Liver (tissue), 8 donors: ENCODE measurements at regions not wholly inside any gene's neighbourhood (a gene's known extent, or its start where the extent isn't known, plus 50 kb on each side); places are given as distances from the start of the nearest gene placed in this dataset.

Experiments
- DNase-seq: peaks from one replicate; pipeline ENCODE4 v3.0.0-alpha.2; 2017; ENCODE audit warnings: low spot score
- H3K27ac ChIP-seq, 2 donors: one replicate each; pipeline ENCODE4 v1.7.0; 2013; ENCODE audit warnings: inconsistent platforms in 2 of 2, low read length in 2 of 2, control low read depth in 1 of 2, low read depth in 1 of 2, mild to moderate bottlenecking in 1 of 2
- H3K27me3 ChIP-seq, 4 donors: one replicate each; pipeline versions ENCODE4 v1.6.1 to v1.7.0; 2013; ENCODE audit warnings: low read length in 3 of 4, inconsistent platforms in 1 of 4, mild to moderate bottlenecking in 1 of 4, moderate library complexity in 1 of 4; ENCODE audit not compliant: control insufficient read depth in 4 of 4, insufficient read depth in 4 of 4
- H3K36me3 ChIP-seq, 4 donors: one replicate each; pipeline versions ENCODE4 v1.6.1 to v1.7.0; 2013; ENCODE audit warnings: low read length in 3 of 4, mild to moderate bottlenecking in 3 of 4, low read depth in 1 of 4, moderate library complexity in 1 of 4; ENCODE audit not compliant: control insufficient read depth in 4 of 4, insufficient read depth in 3 of 4
- H3K4me1 ChIP-seq, 4 donors: one replicate each; pipeline versions ENCODE4 v1.6.1 to v1.7.0; 2013; ENCODE audit warnings: low read length in 3 of 4, mild to moderate bottlenecking in 3 of 4, moderate library complexity in 1 of 4; ENCODE audit not compliant: control insufficient read depth in 4 of 4, insufficient read depth in 4 of 4
- H3K4me3 ChIP-seq, 3 donors: one replicate each; pipeline versions ENCODE4 v1.6.1 to v1.7.0; 2013; ENCODE audit warnings: low read length in 3 of 3, control low read depth in 1 of 3, low read depth in 1 of 3, mild to moderate bottlenecking in 1 of 3
- H3K9ac ChIP-seq, 2 donors: one replicate each; pipeline ENCODE4 v1.7.0; 2013; ENCODE audit warnings: low read length in 2 of 2, mild to moderate bottlenecking in 2 of 2, moderate library complexity in 2 of 2, control low read depth in 1 of 2, low read depth in 1 of 2
- H3K9me3 ChIP-seq, 4 donors: one replicate each; pipeline versions ENCODE4 v1.6.1 to v1.7.0; 2013; ENCODE audit warnings: low read length in 3 of 4; ENCODE audit not compliant: control insufficient read depth in 4 of 4
- EGR1 ChIP-seq, 2 donors: IDR thresholded peaks; 2 replicates each; pipeline ENCODE4 v1.6.1; 2016 to 2018; ENCODE audit warnings: antibody characterized with exemption in 2 of 2, low read depth in 2 of 2
- FOXA1 ChIP-seq: IDR thresholded peaks from 2 replicates; pipeline ENCODE4 v1.6.1; 2016; ENCODE audit warnings: antibody characterized with exemption
- GABPA ChIP-seq, 2 donors: IDR thresholded peaks in 1 of 2; conservative IDR thresholded peaks in 1 of 2; 2 replicates each; pipeline ENCODE4 v1.6.1; 2016; ENCODE audit warnings: antibody characterized with exemption in 2 of 2, mild to moderate bottlenecking in 1 of 2, moderate library complexity in 1 of 2
- JUND ChIP-seq, 2 donors: IDR thresholded peaks; 2 replicates each; pipeline ENCODE4 v1.6.1; 2016; ENCODE audit warnings: antibody characterized with exemption in 2 of 2
- NR2F2 ChIP-seq: IDR thresholded peaks from 2 replicates; pipeline ENCODE4 v1.6.1; 2016; ENCODE audit warnings: antibody characterized with exemption
- RAD21 ChIP-seq, 2 donors: IDR thresholded peaks; 2 replicates each; pipeline ENCODE4 v1.6.1; 2016; ENCODE audit warnings: antibody characterized with exemption in 2 of 2, mild to moderate bottlenecking in 2 of 2
- RXRA ChIP-seq, 2 donors: IDR thresholded peaks; 2 replicates each; pipeline ENCODE4 v1.6.1; 2017 to 2018; ENCODE audit warnings: antibody characterized with exemption in 2 of 2, mild to moderate bottlenecking in 1 of 2
- SP1 ChIP-seq: IDR thresholded peaks from 2 replicates; pipeline ENCODE4 v1.6.1; 2018; ENCODE audit warnings: antibody characterized with exemption, mild to moderate bottlenecking
- TAF1 ChIP-seq: conservative IDR thresholded peaks from 2 replicates; pipeline ENCODE4 v1.6.1; 2016; ENCODE audit warnings: antibody characterized with exemption, mild to moderate bottlenecking
- YY1 ChIP-seq: IDR thresholded peaks from 2 replicates; pipeline ENCODE4 v1.6.1; 2016; ENCODE audit warnings: antibody characterized with exemption, mild to moderate bottlenecking
- WGBS: extraction: QIAGEN DNeasy Blood & Tissue Kit; methylation state at CpG from one replicate; pipeline ENCODE4 v1.1.7; 2013; 5-methylcytosine and 5-hydroxymethylcytosine counted together
- TF ChIP-seq, protein P1 (sequence below): IDR thresholded peaks from 2 replicates; pipeline ENCODE4 v1.6.1; 2016; ENCODE audit warnings: antibody characterized with exemption, mild to moderate bottlenecking
- TF ChIP-seq, protein P2 (sequence below): fragments of 150-350 bp; IDR thresholded peaks from 2 replicates; pipeline ENCODE4 v1.5.1; 2017; ENCODE audit warnings: improper control_type of control experiment, low read depth, low read length; ENCODE audit not compliant: missing input control
- TF ChIP-seq, protein P3 (sequence below): IDR thresholded peaks from 2 replicates; pipeline ENCODE4 v1.6.1; 2016; ENCODE audit warnings: antibody characterized with exemption
- TF ChIP-seq, protein P4 (sequence below): IDR thresholded peaks from 2 replicates; pipeline ENCODE4 v1.6.1; 2016; ENCODE audit warnings: antibody characterized with exemption
- donor health status: healthy.
- donor health status: healthy.
- donor health status: healthy.
- donor health status: healthy.
- donor health status: healthy.

DNA sequence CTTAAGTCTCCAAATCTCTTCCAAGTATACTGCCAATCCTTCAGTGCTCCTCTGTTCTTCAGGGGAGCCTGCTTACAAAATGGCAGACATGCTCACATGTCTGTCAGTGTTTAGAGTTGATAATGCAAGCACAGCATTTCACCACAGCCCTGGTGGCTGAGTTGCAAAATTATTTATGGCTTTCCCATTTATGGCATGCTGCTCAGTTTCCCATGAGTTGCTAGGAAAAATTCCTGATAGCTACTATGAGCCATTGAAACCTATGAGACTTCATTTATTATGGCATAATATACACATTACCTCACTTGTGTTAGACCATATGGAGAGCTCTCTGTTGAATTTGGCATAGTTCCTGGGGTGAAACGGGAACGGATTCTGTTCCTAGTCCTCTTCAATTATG is 448.7 kb upstream of the TCF4 start:
- Histone ChIP-seq H3K9ac (no peak overlapping the region), H3K27ac (no peak overlapping the region)
- no peak for TF ChIP-seq RXRA (IDR thresholded peaks at IDR 0.05)
- TF ChIP-seq, protein P1, sequence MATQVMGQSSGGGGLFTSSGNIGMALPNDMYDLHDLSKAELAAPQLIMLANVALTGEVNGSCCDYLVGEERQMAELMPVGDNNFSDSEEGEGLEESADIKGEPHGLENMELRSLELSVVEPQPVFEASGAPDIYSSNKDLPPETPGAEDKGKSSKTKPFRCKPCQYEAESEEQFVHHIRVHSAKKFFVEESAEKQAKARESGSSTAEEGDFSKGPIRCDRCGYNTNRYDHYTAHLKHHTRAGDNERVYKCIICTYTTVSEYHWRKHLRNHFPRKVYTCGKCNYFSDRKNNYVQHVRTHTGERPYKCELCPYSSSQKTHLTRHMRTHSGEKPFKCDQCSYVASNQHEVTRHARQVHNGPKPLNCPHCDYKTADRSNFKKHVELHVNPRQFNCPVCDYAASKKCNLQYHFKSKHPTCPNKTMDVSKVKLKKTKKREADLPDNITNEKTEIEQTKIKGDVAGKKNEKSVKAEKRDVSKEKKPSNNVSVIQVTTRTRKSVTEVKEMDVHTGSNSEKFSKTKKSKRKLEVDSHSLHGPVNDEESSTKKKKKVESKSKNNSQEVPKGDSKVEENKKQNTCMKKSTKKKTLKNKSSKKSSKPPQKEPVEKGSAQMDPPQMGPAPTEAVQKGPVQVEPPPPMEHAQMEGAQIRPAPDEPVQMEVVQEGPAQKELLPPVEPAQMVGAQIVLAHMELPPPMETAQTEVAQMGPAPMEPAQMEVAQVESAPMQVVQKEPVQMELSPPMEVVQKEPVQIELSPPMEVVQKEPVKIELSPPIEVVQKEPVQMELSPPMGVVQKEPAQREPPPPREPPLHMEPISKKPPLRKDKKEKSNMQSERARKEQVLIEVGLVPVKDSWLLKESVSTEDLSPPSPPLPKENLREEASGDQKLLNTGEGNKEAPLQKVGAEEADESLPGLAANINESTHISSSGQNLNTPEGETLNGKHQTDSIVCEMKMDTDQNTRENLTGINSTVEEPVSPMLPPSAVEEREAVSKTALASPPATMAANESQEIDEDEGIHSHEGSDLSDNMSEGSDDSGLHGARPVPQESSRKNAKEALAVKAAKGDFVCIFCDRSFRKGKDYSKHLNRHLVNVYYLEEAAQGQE, result no peak

DNA sequence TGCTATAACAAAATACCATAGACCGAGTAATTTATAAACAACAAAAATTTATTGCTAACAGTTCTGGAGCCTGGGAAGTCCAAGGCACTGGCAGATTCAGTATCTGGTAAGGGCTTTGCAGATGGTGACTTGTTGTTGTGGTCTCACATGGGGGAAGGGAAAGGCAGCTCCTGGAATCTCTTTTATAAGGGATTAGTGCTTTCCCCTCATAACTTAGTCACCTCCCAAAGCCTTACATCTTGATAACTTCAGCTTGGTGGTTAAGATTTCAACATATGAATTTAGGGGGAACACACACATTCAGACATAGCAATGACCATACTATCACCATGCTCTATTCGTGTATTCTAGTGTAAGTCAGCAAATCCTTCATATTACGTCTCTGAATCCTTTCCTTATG is 447.6 kb upstream of the TCF4 start:
- TF ChIP-seq EGR1 (IDR thresholded peaks at IDR 0.05; ENCODE audit: low read depth in 2 of 2) (no peak), JUND (IDR thresholded peaks at IDR 0.05) (no peak), NR2F2 (no peak), GABPA (IDR thresholded peaks at IDR 0.05 in 1 of 2, conservative IDR thresholded peaks at IDR 0.05 in 1 of 2) (no peak), FOXA1 (no peak), RAD21 (IDR thresholded peaks at IDR 0.05) (no peak), SP1 (no peak)
- TF ChIP-seq, protein P2, sequence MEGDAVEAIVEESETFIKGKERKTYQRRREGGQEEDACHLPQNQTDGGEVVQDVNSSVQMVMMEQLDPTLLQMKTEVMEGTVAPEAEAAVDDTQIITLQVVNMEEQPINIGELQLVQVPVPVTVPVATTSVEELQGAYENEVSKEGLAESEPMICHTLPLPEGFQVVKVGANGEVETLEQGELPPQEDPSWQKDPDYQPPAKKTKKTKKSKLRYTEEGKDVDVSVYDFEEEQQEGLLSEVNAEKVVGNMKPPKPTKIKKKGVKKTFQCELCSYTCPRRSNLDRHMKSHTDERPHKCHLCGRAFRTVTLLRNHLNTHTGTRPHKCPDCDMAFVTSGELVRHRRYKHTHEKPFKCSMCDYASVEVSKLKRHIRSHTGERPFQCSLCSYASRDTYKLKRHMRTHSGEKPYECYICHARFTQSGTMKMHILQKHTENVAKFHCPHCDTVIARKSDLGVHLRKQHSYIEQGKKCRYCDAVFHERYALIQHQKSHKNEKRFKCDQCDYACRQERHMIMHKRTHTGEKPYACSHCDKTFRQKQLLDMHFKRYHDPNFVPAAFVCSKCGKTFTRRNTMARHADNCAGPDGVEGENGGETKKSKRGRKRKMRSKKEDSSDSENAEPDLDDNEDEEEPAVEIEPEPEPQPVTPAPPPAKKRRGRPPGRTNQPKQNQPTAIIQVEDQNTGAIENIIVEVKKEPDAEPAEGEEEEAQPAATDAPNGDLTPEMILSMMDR, result no peak
- no peak overlapping the region for H3K4me3 ChIP-seq
- H3K36me3 ChIP-seq, result no peaks in the 10 kb centered on the region
- H3K4me1 ChIP-seq, result peaks cover 0 to 4% (median under 1%) of the 10 kb centered on the region in 4 donors
- H3K27ac ChIP-seq, result no peak overlapping the region
- WGBS, result 94% methylated on average over 3 of the region's 3 CpGs
- DNase-seq, result no peak
- no peaks in the 10 kb centered on the region for H3K27me3 ChIP-seq
- H3K9me3 ChIP-seq, result no peaks in the 10 kb centered on the region
- H3K9ac ChIP-seq, result no peak overlapping the region

More for the DNA sequence above, 448.7 kb upstream of the TCF4 start:
- Histone ChIP-seq H3K27me3 (no peaks in the 10 kb centered on the region), H3K9me3 (no peaks in the 10 kb centered on the region), H3K4me3 (no peak overlapping the region), H3K36me3 (no peaks in the 10 kb centered on the region), H3K4me1 (no peaks in the 10 kb centered on the region)
- 89% methylated on average over 2 of the region's 2 CpGs for WGBS
- no peak for DNase-seq

DNA sequence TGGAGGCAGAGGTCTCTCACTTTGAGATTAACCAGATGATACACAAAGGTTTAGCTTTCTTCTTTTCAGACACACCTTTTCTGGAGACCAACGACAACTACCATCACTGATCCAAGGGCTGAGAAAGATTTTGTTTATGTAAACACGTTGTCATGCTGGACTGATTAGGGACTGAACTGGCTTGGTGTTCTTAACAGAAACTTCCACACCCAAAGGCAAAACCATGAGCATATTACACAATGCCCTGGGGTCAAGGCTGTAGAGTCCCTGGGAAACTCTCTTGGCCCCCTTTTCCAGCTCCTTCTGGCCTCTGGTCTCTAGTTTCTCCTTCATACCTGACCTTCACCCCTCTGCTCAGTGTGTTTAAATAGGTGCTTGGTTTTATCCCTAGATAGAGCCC is 447.0 kb upstream of the TCF4 start:
- Histone ChIP-seq H3K27me3 (no peaks in the 10 kb centered on the region), H3K36me3 (no peaks in the 10 kb centered on the region), H3K9me3 (no peaks in the 10 kb centered on the region), H3K4me1 (peaks cover 0 to 6% (median 4%) of the 10 kb centered on the region in 4 donors), H3K4me3 (no peak overlapping the region), H3K27ac (no peak overlapping the region), H3K9ac (no peak overlapping the region)
- DNase-seq, result no peak
- TF ChIP-seq, protein P3, sequence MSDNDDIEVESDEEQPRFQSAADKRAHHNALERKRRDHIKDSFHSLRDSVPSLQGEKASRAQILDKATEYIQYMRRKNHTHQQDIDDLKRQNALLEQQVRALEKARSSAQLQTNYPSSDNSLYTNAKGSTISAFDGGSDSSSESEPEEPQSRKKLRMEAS, result no peak
- TF ChIP-seq EGR1 (IDR thresholded peaks at IDR 0.05; ENCODE audit: low read depth in 2 of 2) (no peak), TAF1 (no peak), GABPA (IDR thresholded peaks at IDR 0.05 in 1 of 2, conservative IDR thresholded peaks at IDR 0.05 in 1 of 2) (no peak), YY1 (no peak)
- TF ChIP-seq, protein P4, sequence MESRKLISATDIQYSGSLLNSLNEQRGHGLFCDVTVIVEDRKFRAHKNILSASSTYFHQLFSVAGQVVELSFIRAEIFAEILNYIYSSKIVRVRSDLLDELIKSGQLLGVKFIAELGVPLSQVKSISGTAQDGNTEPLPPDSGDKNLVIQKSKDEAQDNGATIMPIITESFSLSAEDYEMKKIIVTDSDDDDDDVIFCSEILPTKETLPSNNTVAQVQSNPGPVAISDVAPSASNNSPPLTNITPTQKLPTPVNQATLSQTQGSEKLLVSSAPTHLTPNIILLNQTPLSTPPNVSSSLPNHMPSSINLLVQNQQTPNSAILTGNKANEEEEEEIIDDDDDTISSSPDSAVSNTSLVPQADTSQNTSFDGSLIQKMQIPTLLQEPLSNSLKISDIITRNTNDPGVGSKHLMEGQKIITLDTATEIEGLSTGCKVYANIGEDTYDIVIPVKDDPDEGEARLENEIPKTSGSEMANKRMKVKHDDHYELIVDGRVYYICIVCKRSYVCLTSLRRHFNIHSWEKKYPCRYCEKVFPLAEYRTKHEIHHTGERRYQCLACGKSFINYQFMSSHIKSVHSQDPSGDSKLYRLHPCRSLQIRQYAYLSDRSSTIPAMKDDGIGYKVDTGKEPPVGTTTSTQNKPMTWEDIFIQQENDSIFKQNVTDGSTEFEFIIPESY, result no peak
- 42% methylated on average over 2 of the region's 2 CpGs for WGBS
